ENCODE measurements at regions not wholly inside any gene's neighbourhood (a gene's known extent, or its start where the extent isn't known, plus 50 kb on each side); places are given as distances from the start of the nearest gene placed in this dataset.
"Not testable (repeated sequence)": the region's sequence is repeated elsewhere in the genome, so short reads cannot be mapped to it uniquely, and the experiment has no call there.

DNA sequence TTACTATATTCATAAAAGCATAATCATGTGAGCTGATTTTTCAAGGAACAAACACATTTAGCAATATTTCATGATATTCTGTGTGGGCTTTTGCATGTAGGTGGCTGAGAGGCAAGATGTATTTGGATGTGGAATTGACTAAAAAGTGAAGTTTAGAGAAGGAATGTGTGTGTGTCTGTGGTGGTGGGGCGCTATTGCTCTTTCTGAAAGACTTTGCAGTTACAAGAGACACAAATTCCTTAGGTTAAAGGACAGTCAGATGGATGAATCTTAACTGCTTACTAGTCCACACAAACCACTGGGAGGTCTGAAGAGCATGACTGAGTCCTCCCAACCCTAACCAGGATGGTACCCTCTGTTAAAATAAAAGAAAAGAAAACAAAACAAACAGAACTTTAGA is 200.1 kb downstream of the SDHAF3 start:
- H3K4me3 ChIP-seq (replicated peaks; ENCODE audit: low read depth, low read length): no peak overlapping the region
- TF ChIP-seq, protein P1, sequence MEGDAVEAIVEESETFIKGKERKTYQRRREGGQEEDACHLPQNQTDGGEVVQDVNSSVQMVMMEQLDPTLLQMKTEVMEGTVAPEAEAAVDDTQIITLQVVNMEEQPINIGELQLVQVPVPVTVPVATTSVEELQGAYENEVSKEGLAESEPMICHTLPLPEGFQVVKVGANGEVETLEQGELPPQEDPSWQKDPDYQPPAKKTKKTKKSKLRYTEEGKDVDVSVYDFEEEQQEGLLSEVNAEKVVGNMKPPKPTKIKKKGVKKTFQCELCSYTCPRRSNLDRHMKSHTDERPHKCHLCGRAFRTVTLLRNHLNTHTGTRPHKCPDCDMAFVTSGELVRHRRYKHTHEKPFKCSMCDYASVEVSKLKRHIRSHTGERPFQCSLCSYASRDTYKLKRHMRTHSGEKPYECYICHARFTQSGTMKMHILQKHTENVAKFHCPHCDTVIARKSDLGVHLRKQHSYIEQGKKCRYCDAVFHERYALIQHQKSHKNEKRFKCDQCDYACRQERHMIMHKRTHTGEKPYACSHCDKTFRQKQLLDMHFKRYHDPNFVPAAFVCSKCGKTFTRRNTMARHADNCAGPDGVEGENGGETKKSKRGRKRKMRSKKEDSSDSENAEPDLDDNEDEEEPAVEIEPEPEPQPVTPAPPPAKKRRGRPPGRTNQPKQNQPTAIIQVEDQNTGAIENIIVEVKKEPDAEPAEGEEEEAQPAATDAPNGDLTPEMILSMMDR (IDR thresholded peaks at IDR 0.05; ENCODE audit: low read length, missing control alignments): no peak
- DNase-seq (ENCODE audit: low read depth): no peak

DNA sequence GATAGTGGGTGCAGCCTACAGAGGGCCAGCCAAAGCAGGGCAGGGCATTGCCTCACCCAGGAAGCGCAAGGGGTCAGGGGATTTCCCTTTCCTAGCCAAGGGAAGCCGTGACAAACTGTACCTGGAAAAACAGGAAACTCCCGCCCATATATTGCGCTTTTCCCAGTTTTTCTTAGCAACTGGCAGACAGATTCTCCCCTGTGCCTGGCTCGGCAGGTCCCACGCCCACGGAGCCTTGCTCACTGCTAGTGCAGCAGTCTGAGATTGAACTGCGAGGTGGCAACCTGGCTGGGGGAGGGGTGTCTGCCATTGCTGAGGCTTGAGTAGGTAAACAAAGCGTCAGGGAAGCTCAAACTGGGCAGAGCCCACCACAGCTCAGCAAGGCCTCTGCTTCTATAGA is 212.4 kb downstream of the SDHAF3 start:
- not testable (repeated sequence) for DNase-seq (ENCODE audit: low read depth); H3K4me3 ChIP-seq (replicated peaks; ENCODE audit: low read depth, low read length)

DNA sequence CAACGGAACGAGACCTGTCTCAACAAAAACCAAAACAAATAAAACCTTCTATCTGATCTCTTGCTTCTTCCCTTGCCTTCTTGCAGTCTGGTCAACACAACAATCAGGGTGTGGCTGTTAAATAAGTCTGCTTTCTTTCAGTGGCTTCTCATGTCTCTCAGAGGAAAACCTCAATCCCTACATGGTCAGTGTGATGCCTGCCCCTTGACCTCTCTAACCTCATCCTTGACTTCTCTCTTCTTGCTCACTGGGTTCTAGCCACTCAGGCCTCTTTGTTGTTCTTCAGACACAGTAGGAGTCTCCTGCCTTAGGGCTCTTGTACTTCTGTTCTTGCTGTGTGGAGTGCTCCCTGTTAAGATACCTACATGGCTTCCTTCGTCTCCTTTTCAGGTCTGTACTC is 220.4 kb downstream of the SDHAF3 start:
- no peak overlapping the region for H3K4me3 ChIP-seq (replicated peaks; ENCODE audit: low read depth, low read length)
- no peak for DNase-seq (ENCODE audit: low read depth)
- TF ChIP-seq, protein P1 (IDR thresholded peaks at IDR 0.05; ENCODE audit: low read length, missing control alignments): no peak

DNA sequence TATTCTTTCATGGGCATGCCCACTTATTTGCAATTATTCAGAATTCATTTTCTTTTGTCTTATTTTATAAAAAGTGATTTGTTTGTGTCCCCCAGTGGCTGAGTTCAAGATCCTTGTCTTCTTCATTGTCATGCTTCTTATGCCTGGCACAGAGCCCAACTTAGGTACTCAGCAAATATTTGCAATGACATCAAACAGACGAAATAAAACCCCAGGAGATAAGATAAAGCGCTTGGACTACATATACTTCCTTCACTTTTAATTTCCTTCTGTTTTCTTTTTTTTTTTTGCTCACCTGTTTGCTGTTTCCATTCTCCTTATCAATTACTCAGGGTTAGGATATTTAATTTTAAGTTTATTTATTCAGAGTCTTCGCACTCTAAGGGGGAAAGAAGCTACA is 225.0 kb downstream of the SDHAF3 start:
- TF ChIP-seq, protein P1 (IDR thresholded peaks at IDR 0.05; ENCODE audit: low read length, missing control alignments): no peak
- H3K4me3 ChIP-seq (replicated peaks; ENCODE audit: low read depth, low read length): no peak overlapping the region
- DNase-seq (ENCODE audit: low read depth): peak; percentile 1

DNA sequence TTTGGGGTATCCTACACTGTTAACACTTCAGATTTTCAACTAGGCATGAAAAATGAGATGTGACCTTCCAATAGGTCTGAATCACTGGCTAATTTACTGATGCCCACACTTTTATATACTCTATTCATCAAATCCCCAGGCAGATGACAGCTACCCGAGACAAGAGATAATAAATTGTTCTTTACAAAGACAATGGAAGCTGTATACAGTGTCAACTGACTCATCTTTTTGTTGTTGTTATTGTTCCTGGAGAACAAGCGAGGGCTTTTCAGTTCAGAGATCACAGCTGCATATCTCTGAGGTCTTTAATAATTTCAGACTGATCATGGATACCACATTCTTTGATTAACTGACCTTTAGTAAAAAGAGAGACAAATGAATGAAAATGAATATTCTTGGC is 228.9 kb downstream of the SDHAF3 start:
- no peak overlapping the region for H3K4me3 ChIP-seq (replicated peaks; ENCODE audit: low read depth, low read length)
- TF ChIP-seq, protein P1 (IDR thresholded peaks at IDR 0.05; ENCODE audit: low read length, missing control alignments): no peak
- no peak for DNase-seq (ENCODE audit: low read depth)

DNA sequence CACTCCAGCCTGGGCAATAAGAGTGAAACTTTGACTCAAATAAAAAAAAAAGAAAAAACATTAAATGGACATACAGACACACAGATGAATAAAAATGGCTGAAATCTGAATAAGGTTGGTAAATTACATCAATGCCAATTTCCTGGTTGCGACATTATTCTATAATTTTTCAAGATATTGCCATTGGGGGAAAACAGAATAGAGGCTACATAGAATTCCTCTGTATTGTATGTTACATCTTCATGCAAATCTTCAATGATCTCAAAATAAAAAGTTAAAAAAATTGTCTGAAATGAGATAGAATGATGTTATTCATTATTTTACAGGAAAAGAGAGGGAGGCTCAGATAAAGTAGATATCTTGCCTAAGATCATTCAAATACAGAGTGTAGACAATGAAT is 234.0 kb downstream of the SDHAF3 start:
- H3K4me3 ChIP-seq (replicated peaks; ENCODE audit: low read depth, low read length): no peak overlapping the region
- DNase-seq (ENCODE audit: low read depth): no peak
- TF ChIP-seq, protein P1 (IDR thresholded peaks at IDR 0.05; ENCODE audit: low read length, missing control alignments): no peak

DNA sequence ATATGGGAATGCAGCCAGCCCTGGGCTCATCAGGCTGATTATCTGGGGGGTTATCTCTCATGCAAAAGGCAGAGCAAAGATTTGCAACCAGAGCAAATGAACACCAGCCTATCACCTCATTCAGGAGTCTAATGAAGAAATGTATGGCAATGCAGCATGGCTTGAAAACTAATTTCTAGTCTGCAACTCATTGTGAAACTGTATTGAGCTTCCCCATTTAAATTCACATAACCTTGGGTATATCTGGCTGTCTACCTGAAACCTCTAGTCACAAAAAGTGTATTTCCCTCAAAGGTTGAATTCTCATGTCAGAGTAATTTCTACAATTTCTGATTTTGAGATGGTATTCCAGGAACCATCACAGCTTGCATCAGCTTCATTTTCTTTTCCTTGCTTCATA is 240.0 kb downstream of the SDHAF3 start:
- TF ChIP-seq, protein P1 (IDR thresholded peaks at IDR 0.05; ENCODE audit: low read length, missing control alignments): no peak
- no peak overlapping the region for H3K4me3 ChIP-seq (replicated peaks; ENCODE audit: low read depth, low read length)
- no peak for DNase-seq (ENCODE audit: low read depth)

DNA sequence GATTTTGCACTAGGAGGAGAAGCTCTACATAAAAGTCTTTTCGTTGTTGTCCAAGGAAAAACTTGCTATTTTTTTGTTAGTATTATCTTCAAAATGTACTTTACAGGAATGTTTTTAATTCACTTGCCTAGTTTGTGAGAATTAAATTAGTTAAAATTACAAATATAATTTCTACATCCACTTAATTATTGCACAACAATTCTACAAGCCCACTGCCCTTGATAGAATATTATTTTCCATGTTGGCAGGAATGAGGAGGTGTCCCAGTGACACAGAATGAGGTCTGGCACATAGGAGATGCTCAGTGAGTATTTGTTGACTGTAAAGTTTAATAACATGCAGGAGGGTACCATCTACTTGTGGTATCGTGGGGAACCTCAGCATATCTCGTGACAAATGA is 255.4 kb downstream of the SDHAF3 start:
- TF ChIP-seq, protein P1 (IDR thresholded peaks at IDR 0.05; ENCODE audit: low read length, missing control alignments): no peak
- H3K4me3 ChIP-seq (replicated peaks; ENCODE audit: low read depth, low read length): no peak overlapping the region
- DNase-seq (ENCODE audit: low read depth): no peak
